CD4-positive, alpha-beta T cell treated with Interleukin-15 for 4 hours (primary cell): ENCODE measurements at regions not wholly inside any gene's neighbourhood (a gene's known extent, or its start where the extent isn't known, plus 50 kb on each side); places are given as distances from the start of the nearest gene placed in this dataset.
"Not testable (repeated sequence)": the region's sequence is repeated elsewhere in the genome, so short reads cannot be mapped to it uniquely, and the experiment has no call there.

Source experiments
- DNase-seq: peaks from one replicate; pipeline ENCODE4 v3.0.0-alpha.2; 2020; ENCODE audit warnings: low spot score

DNA sequence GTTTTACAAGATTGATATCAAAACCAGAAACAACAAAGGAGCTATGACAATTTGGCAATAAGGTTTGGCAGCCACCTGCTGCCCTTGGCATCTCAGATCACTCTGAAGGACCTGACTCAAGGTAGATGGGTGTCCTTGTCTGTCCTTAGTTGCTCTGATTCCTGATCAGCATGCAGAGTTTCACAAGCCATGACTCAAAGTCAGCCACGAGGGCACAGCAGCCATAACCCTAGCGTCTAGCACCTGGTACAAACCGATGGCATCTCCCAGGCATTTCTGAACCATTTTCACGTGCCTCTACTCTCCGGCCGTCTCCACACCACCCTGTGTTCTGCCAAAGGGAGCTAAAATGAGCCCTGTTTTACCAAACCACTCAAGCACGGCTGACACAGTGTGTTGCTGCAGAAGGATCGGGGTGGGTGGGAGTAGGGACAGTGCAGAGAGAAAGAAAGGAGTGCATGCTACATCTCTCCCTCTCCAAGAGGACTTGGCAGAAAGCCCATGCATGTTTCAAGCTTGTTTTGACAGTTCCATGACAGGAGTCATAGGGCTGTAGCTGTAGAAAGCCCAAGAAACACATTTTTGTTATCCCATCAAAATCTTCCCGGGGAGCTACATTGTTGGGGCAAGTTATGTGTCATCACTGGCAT is 297.3 kb downstream of the ABCC12 start:
- DNase-seq: no peak

GRCh38 chr16:47855431-47855830 is 300.4 kb downstream of the ABCC12 start:
- DNase-seq: no peak

DNA sequence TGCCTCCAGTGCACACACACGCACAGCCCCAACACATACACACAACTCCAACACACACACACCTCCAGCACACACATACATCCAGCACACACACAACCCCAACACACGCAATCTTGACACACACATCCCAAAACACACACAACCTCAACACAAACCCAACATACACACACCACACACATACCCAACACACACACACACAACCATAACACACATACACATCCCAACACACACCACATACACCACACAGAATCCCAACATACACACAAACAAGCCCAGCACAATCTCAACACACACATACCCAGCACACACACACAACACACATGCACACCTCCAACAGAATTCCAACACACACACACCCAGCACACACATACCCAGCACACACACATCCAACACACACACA is 301.1 kb downstream of the ABCC12 start:
- no peak for DNase-seq

DNA sequence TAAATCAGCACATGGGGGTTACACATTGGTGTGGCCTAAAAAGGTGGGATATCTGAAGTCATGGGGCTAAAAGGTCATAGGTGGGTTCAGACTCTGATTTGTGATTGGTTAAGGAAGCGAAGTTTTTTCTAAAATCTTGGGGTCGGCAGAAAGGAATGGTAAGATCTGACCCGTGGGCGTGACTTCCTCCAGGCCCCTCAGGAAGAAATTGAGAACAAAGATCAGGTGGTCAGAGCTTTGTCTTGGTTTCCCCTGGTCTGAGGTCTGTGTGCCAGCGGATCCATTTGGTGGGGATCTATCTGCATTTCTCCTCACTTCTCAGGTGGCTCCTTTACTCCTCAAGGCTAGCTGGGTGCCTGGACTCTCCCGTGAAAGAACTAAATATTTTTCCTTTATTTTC is 302.8 kb downstream of the ABCC12 start:
- no peak for DNase-seq

GRCh38 chr16:47851146-47851545 is 304.6 kb downstream of the ABCC12 start:
- no peak for DNase-seq

DNA sequence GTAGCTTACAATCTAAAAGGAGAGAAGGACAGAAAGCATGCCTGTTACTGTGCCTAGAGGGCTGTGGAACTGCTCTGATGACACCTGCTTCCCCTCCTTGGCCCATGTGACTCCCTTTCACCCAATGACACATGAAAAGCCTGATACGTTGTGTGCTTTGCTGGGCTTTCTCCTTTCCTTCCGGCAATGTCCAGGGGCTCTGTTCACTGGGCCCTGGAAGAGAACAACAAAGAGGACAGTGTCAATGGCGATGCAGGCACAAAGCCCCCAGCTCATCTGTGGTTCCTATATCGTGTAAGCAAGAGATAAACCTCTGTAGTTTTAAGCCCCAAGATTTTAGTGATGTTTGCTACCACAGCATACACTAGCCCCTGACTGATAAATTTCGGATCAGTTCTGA is 306.1 kb downstream of the ABCC12 start:
- DNase-seq: no peak

- no peak for DNase-seq
These were observed 307.2 kb downstream of the ABCC12 start for GRCh38 chr16:47848421-47849109.

GRCh38 chr16:47847220-47847970 is 308.4 kb downstream of the ABCC12 start:
- no peak for DNase-seq

- DNase-seq: no peak
These were observed 321.2 kb downstream of the ABCC12 start for GRCh38 chr16:47834485-47835024.

DNA sequence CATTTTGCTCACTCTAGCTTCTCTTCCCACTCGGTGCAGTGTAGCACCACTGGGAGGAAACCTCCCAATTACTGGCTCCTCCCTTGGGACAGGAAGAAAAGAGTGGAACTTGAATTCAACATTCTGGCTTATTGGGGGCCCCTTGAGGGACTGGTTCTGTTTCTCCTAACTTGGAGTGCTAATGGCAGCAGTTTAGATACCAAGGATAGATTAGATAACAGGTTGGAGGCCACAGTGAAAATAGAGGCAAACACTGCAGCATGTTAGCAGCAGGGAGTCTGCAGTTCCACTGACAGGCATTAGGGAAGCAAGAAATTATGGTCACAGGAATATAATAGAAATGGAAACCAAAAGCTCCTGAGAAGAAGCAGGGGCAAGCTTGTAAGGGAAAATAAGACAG is 322.0 kb downstream of the ABCC12 start:
- DNase-seq: no peak

DNA sequence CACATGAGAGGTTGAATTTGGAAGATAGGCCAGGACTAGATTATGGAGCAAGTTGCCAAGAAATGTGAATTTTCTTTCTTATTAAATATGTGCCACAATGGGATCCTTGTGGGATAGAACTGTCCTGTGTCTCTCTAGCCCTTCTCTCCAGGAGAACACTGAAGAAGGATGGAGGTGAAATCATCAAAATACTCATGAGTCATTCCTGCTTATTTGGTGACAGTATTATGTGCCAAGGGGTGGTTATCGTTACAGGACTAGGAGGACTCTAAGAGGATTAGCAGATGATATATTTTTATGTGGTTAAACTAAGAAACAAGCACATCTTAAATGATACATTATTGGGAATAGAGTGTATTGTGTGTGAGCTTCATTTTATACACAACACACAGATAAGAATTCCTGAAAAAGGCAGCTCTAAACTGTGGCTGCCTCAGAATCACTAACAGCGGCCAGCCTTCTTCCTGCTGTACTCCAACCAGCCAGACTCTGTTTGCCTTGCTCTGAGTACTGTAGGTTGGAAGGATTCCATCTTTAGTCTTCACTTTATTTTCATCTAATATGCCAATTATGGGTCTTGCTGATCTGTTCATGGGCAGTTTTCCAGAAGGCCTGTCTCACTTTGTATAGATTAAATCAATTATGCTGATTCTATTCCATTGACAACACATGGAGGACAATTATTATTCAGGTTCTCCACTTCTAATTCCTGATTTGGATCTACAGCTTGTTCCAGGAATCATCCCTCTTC is 325.8 kb downstream of the ABCC12 start:
- DNase-seq: no peak

- DNase-seq: no peak
These were observed 329.7 kb downstream of the ABCC12 start for GRCh38 chr16:47826070-47826469.

GRCh38 chr16:47817048-47817447 is 338.7 kb downstream of the ABCC12 start:
- DNase-seq: no peak

- DNase-seq: no peak
These were observed 339.3 kb downstream of the ABCC12 start for GRCh38 chr16:47816511-47816910.

DNA sequence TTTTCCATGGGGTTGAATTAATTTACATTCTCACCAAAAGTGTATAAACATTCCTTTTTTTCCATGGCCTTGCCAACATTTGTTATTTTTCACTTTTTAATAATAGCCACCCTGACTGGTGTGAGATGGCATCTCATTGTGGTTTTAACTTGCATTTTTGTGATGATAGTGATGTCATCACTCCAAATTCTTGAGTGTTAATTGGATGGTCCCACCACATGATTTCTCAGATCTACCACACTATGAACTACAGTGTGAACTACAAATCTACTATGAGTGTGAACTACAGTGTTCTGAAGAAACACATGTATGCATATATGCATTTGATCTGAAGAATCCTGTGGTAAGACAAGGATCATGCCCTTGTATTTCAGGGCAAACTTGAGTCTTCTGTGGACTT is 340.1 kb downstream of the ABCC12 start:
- no peak for DNase-seq

- not testable (repeated sequence) for DNase-seq
These were observed 344.0 kb downstream of the ABCC12 start for GRCh38 chr16:47811758-47812157.

DNA sequence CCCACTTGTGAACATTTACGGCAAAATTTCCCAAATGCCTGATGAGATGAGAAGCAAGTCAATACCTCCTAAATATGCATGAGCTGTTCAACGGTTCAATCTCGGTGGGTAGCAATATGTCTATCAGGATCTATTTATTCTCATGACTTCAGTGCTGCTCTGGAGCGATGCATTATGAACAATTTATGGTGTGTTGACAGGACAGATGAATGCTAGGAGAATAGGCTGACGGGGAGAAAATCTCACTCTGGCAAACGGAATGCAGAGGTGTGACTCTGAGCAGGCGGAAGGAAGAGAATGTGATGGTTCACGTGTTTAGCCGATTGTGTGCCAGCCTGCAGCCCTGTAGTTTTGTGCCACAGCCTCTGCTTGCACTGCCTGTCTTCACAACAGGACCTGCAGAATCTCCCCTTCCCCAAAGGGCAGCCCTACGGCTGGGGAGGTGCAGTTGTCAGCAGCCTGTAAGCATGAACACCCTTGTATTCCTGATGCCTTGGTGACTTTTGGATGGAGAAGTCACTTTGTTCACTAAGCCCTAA is 345.2 kb downstream of the PHKB start:
- no peak for DNase-seq

DNA sequence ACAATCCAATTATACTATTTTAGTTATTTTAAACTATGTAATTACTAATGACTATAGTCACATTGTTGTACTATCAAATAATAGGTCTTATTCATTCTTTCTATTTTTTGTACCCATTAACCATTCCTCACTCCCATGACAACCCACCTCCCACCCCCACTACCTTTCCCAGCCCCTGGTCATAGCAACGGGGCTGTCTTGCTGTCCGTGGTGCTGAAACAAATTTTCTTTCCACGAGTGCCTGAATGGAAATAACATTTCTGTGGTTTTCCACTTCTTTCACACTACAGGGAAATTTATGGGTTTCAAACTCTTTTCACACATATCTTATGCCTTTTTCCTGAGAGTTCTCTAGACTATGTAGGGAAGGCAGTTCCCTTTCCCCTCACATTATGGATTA is 326.6 kb downstream of the PHKB start:
- no peak for DNase-seq

DNA sequence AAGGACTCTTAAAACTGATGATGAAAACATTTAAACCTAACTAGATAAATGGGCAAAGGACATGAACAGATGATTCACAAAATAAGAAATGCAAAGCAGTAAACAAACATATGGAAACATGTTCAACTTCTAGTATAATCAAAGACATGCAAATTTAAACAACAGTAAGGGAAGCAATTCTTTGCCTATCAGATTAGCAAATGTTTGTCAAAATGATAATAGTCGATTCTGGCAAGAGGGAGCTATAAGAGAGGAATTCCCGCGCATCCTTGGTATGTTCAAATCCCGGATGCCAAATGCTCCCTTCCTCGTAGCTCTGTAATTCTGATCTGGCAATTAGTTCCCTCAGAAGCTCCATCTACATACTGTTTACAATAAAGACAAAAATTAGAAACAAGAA is 320.5 kb downstream of the PHKB start:
- no peak for DNase-seq

- DNase-seq: no peak
These were observed 319.2 kb downstream of the PHKB start for GRCh38 chr16:47780213-47780875.
